SKM-1 treated with dmso at 0.1 percent for 144 hours (cell line): ENCODE measurements at regions not wholly inside any gene's neighbourhood (a gene's known extent, or its start where the extent isn't known, plus 50 kb on each side); places are given as distances from the start of the nearest gene placed in this dataset.

Experiments used
- DNase-seq: peaks from one replicate; lab custom pipeline; 2025; ENCODE audit not compliant: unreplicated experiment; lab: John Stamatoyannopoulos, UW

- DNase-seq: no peak
Observed at GRCh38 chr4:17187003-17187402, 288.6 kb upstream of the LDB2 start.

DNA sequence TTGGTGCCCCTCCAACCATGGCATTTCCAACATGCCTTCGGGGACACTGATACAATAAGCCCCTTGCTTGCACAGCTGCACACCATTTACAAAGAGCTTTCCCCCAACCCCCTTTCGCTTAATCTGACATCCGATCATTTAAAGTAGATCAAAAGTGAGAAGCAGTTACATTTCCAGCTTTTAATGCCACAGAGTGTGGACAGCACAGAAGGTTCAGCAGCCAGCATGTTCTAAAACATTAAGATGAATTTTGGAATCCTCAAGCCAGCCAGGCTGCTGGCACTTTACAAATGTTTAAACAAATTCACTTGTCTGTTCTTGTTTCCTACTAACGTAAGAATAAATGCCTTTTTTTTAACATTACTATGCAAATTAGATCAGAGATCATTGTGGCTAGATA, 284.4 kb upstream of the LDB2 start:
- no peak for DNase-seq

DNA sequence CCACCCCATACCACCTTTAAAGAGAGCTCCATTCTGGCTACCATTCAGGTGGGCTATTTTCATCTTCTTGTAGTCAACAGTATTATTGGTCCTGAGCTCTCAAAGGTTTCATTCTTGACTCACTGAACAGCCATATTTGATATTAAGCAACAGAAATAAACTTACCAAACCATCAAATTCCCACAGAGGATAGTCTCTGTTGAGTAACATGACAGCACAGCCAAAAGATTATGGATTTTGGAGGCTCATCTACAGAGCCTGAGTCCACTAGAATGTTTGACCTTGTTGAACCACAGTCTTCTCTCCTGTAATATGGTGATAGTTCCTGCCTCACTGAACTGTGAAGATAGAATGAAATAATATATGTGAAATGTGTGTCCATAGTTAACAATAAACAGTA, 276.3 kb upstream of the LDB2 start:
- no peak for DNase-seq

- no peak for DNase-seq
Observed at GRCh38 chr4:17173300-17173699, 274.9 kb upstream of the LDB2 start.

GRCh38 chr4:17170131-17170530, 271.7 kb upstream of the LDB2 start:
- DNase-seq: no peak

DNA sequence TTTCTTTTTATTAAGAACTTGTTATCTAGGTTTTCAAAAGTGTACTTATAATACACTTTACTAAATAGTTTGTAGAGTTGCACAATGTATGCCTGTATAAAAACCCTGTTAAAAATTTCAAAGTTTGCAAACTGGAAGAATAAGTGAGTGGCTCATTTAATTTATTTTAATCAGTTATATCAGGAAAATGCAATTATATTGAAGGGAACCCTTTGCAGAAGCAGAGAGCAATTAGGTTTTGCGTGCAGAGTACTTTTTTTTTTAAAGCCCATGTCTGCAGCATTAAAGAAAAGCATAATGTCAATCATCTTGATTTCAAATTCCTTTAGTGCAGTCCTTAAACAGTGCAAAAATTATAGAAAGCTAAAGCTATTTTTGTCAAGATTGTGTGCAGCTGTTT, 271.3 kb upstream of the LDB2 start:
- no peak for DNase-seq

GRCh38 chr4:17168571-17168970, 270.1 kb upstream of the LDB2 start:
- no peak for DNase-seq

DNA sequence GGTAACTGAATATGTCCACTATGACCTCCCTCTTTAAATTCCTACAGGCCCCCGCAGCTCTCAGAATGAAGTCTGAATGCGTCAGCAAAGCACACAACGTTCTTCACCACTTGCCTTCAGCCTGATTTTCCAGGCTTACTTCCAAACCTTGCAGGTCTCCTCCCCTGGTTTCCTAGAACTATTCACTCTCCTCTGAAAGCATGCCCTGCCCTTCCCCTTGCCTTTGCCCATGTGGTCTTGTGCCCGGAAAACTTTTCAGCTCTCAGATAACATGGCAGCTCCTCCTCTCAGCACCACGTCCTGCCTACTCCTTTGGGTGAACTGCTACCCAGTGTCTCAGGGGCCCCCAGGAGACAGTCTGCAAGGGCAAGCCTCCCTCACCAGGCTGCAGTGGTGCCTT, 268.5 kb upstream of the LDB2 start:
- no peak for DNase-seq

DNA sequence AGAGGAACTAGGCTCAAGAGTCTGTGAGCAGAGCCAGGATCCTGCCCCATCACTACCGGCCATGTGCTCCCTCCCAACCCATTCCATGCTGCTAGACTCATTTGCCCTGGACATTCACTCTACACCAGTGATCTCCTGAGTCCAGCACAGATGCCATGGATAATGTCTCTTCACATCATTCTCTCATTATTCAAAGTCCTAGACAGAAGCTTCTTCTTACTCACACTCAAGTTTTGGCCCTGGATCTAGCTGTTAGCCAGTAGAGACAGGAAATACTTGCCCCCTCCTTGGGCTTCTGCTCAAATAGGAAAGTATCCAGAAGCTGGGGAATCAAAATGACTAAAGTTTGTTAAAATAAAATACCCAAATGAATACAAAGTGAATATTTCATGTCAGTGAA, 266.8 kb upstream of the LDB2 start:
- DNase-seq: no peak

GRCh38 chr4:17164666-17165065, 266.2 kb upstream of the LDB2 start:
- no peak for DNase-seq

- no peak for DNase-seq
Observed at GRCh38 chr4:17163156-17163771, 264.8 kb upstream of the LDB2 start.

GRCh38 chr4:17157304-17157703, 258.9 kb upstream of the LDB2 start:
- no peak for DNase-seq

DNA sequence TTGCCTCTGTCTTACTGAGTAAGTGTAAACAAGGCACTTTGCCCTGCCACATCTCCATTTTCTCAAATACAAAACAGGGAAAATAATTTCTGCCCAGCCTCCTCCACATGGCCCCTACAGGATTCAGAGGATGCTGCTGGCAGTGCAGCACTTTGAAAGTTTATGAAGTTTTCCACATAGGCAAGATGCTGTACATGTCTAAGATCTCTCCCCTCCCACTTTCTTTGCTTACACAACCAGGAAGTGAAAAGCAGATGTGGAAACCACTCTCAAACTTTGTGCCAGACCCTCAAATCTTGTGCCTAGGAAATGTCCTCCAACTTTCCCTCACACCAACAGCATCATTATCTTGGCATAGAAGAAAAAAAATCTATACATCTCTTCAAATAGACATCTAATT, 257.0 kb upstream of the LDB2 start:
- no peak for DNase-seq

GRCh38 chr4:17153572-17153971, 255.1 kb upstream of the LDB2 start:
- DNase-seq: no peak

GRCh38 chr4:17152941-17153540, 254.6 kb upstream of the LDB2 start:
- no peak for DNase-seq

DNA sequence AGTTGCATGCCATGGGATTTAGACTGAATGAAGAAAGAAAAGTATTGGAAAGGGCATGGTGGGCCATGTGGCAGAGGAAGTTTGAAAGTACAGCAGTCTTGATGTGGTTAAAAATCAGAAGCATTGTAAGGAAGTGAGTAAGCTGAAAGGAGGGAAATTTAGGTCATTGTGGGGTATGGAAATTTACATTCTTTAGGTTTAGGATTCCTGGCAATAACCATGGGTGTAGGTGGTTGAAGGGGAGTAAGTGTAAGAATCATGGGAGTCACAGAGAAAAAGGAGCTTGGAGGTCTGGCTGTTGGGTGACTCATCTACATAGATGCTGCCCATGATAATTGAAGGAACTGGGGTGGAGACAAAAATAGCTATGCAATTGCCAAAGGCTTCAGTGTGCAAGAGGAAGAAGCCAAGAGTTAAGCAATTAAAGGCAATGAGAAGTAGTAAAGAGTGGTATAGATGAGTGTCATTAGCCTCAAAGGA, 243.8 kb upstream of the LDB2 start:
- peak; percentile 95 for DNase-seq

GRCh38 chr4:17138847-17139246, 240.4 kb upstream of the LDB2 start:
- DNase-seq: no peak

GRCh38 chr4:17134565-17134964, 236.1 kb upstream of the LDB2 start:
- DNase-seq: no peak

GRCh38 chr4:17134100-17134499, 235.7 kb upstream of the LDB2 start:
- DNase-seq: no peak

- DNase-seq: no peak
Observed at GRCh38 chr4:17132226-17132625, 233.8 kb upstream of the LDB2 start.

DNA sequence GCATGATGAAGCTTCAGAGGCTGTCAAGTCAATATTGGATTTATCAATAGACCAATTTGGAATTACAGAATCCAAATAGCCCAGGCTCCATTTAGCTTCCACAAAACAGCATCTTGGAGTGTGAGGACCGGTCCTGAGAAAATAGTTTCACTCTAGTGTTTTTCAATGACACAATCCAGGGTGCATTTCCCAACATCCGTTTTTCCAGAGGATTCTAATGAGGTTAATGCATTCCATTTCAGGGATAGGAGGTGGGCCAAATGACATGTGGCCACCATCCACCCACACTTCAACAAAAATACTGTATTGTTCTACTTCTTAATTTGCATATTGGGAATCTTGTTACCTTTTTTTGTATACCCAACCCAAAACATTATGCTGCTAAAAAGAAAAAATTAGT, 229.8 kb upstream of the LDB2 start:
- no peak for DNase-seq

GRCh38 chr4:17126321-17126966, 228.0 kb upstream of the LDB2 start:
- DNase-seq: no peak

GRCh38 chr4:17124767-17125166, 226.3 kb upstream of the LDB2 start:
- no peak for DNase-seq
